ENCODE measurements at regions not wholly inside any gene's neighbourhood (a gene's known extent, or its start where the extent isn't known, plus 50 kb on each side); places are given as distances from the start of the nearest gene placed in this dataset.

GRCh38 chr6:150539568-150539967 lies 60.1 kb upstream of the PLEKHG1 start:
- DNase-seq, result no peak

- peak; percentile 85 for DNase-seq
These were observed 58.1 kb upstream of the PLEKHG1 start for GRCh38 chr6:150541576-150541975.

GRCh38 chr6:150543178-150543577 lies 56.5 kb upstream of the PLEKHG1 start:
- no peak for DNase-seq

- DNase-seq, result no peak
These were observed 54.9 kb upstream of the PLEKHG1 start for GRCh38 chr6:150544793-150545192.

GRCh38 chr6:150546457-150546856 lies 53.2 kb upstream of the PLEKHG1 start:
- DNase-seq, result no peak

GRCh38 chr6:150547502-150548222 lies 52.0 kb upstream of the PLEKHG1 start:
- DNase-seq, result no peak

- DNase-seq, result no peak
These were observed 51.4 kb upstream of the PLEKHG1 start for GRCh38 chr6:150548330-150548729.

GRCh38 chr6:150549007-150549406 lies 50.7 kb upstream of the PLEKHG1 start:
- no peak for DNase-seq

GRCh38 chr6:150549674-150550101 lies 50.0 kb upstream of the PLEKHG1 start:
- no peak for DNase-seq
